ENCODE measurements at regions not wholly inside any gene's neighbourhood (a gene's known extent, or its start where the extent isn't known, plus 50 kb on each side); places are given as distances from the start of the nearest gene placed in this dataset.

- no peak overlapping the region for H3K4me3 ChIP-seq (ENCODE audit: low read length)
- TF ChIP-seq, protein P1, sequence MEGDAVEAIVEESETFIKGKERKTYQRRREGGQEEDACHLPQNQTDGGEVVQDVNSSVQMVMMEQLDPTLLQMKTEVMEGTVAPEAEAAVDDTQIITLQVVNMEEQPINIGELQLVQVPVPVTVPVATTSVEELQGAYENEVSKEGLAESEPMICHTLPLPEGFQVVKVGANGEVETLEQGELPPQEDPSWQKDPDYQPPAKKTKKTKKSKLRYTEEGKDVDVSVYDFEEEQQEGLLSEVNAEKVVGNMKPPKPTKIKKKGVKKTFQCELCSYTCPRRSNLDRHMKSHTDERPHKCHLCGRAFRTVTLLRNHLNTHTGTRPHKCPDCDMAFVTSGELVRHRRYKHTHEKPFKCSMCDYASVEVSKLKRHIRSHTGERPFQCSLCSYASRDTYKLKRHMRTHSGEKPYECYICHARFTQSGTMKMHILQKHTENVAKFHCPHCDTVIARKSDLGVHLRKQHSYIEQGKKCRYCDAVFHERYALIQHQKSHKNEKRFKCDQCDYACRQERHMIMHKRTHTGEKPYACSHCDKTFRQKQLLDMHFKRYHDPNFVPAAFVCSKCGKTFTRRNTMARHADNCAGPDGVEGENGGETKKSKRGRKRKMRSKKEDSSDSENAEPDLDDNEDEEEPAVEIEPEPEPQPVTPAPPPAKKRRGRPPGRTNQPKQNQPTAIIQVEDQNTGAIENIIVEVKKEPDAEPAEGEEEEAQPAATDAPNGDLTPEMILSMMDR (conservative IDR thresholded peaks at IDR 0.05; ENCODE audit: low read length) = no peak
- no peak for DNase-seq (ENCODE audit: low read depth)
Observed at GRCh38 chr16:82331974-82332750, 162.1 kb upstream of the MPHOSPH6 start.

GRCh38 chr16:82331397-82331796, 161.4 kb upstream of the MPHOSPH6 start:
- no peak for DNase-seq (ENCODE audit: low read depth)
- TF ChIP-seq, protein P1 (conservative IDR thresholded peaks at IDR 0.05; ENCODE audit: low read length) = no peak
- no peak overlapping the region for H3K4me3 ChIP-seq (ENCODE audit: low read length)

DNA sequence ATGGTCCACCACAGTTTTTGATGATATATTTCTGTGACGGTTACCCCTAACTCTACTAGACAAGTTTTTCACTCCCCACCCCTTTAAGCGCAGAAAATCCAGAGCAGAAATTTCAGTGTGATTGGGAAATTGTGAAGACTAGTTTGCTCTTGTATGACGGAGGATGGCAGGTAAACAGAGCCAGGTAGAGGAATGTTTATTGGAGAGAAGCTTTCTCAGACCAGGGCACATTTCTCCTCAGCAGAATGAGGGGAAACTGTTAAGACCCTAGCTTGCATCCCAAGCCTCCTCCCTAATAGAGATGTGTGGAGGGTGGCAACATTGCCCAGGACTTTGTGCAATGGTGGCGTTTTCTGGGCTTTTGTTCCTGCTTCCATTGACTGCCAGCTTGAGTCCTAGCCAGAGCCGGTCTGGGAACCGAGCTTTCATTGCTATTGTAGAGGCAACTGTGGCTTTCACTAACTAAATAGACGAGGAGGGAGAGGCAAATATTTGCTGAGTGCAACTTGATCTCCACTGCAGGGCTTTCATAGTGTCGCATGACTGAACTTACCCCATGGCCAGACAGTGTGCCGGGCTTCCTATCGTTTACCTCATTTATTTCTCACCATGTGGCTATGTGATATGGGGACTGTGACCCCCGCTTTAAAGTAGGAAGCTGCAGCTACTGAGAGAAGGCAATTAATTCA, 159.6 kb upstream of the MPHOSPH6 start:
- no peak overlapping the region for H3K4me3 ChIP-seq (ENCODE audit: low read length)
- TF ChIP-seq, protein P1 (conservative IDR thresholded peaks at IDR 0.05; ENCODE audit: low read length) = no peak
- no peak for DNase-seq (ENCODE audit: low read depth)

DNA sequence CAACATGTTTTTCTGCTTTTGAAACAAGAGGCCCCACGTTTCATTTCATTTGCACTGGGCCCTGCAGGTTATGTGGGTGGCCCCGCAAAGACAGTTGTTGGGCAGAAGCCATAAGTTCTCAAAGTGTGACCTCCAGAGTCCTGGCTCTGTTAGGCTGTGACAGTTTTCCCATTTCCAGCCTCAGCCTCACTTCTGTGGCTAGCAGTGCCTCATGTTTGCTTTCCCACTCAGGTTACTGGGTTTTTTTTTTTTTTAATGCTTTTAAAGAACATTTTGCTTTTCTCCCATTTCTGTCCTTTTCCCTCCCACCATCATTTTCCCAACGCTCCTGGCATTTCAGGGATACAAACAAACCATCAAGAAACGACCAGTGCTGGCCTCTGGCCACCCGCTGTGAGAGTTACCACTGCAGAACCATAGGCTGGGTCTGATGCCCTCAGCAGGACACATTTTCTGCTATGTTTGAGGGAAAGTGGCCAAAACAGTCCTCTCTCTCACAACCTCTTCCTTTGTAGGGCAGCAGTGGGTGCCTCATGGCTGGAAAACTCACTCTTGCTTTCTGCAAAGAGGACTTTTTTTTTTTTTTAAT, 159.0 kb upstream of the MPHOSPH6 start:
- no peak overlapping the region for H3K4me3 ChIP-seq (ENCODE audit: low read length)
- DNase-seq (ENCODE audit: low read depth) = no peak
- TF ChIP-seq, protein P1 (conservative IDR thresholded peaks at IDR 0.05; ENCODE audit: low read length) = no peak

DNA sequence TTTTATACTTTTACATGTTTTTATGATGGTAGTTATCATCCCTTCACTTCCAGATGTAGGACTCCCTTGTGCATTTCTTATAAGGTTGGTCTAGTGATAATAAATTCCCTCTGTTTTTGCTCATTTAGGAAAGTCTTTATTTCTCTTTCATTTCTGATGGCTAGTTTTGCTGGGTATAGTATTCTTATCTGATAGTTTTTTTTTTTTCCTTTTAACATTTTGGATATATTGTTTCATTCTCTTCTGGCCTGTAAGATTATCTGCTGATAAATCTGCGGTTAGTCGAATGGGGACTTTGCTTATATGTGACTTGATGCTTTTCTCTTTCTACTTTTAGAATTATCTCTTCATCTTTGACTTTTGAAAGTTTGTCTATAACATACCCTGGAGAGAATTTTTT, 153.1 kb upstream of the MPHOSPH6 start:
- no peak for DNase-seq (ENCODE audit: low read depth)
- TF ChIP-seq, protein P1 (conservative IDR thresholded peaks at IDR 0.05; ENCODE audit: low read length) = no peak
- H3K4me3 ChIP-seq (ENCODE audit: low read length) = no peak overlapping the region

GRCh38 chr16:82322177-82322576, 152.2 kb upstream of the MPHOSPH6 start:
- TF ChIP-seq, protein P1 (conservative IDR thresholded peaks at IDR 0.05; ENCODE audit: low read length) = no peak
- H3K4me3 ChIP-seq (ENCODE audit: low read length) = no peak overlapping the region
- DNase-seq (ENCODE audit: low read depth) = no peak
